NB4 (cell line): ENCODE measurements at regions not wholly inside any gene's neighbourhood (a gene's known extent, or its start where the extent isn't known, plus 50 kb on each side); places are given as distances from the start of the nearest gene placed in this dataset.

Experiments
- DNase-seq: peaks from one replicate; pipeline ENCODE4 v3.0.0; 2010; ENCODE audit warnings: low read depth
- H3K4me3 ChIP-seq: one replicate; pipeline ENCODE4 v1.5.1; 2011; ENCODE audit warnings: mild to moderate bottlenecking, low read depth, low read length, moderate library complexity
- MYC ChIP-seq: IDR thresholded peaks from 2 replicates; pipeline ENCODE4 v1.6.1; 2011; ENCODE audit warnings: low read depth, low read length
- POLR2A ChIP-seq: IDR thresholded peaks from 2 replicates; pipeline ENCODE4 v1.6.1; 2011; ENCODE audit warnings: mild to moderate bottlenecking; ENCODE audit not compliant: insufficient read length; ENCODE audit errors: extremely low read depth
- TF ChIP-seq, protein P1 (sequence below): IDR thresholded peaks from 2 replicates; pipeline ENCODE4 v1.6.1; 2011; ENCODE audit warnings: low read depth, low read length
- TF ChIP-seq, protein P2 (sequence below): IDR thresholded peaks from one replicate; pipeline ENCODE4 v1.5.1; 2012; ENCODE audit warnings: low read depth, low read length

DNA sequence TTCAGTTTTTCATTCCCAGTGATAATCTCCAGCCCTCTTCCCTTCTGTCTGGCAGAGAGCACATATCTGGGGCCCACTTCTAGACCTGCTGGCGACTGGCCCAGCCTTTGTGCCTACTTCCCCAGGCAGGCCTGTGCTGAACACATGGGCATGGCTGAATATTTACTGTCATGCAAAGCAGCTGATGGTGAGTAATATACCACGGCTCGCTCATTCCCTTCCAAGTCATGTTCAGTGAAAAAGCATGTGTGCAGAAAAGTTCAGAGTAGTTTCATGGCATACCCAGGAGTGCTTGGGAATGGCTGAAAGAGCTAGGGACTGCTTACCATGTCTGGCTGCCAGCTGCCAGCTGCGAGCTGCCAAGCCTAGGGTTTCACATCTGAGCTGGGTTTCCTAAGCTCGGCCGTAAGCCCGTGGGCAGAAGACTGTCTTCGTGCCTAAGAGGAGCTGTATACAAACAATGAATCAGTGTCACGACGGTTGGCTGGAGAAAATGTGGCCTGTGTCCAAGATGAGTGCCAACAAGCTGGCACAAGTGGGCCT, 179.9 kb upstream of the PELI2 start:
- no peak for DNase-seq
- TF ChIP-seq MYC (no peak), POLR2A (no peak)
- TF ChIP-seq, protein P1, sequence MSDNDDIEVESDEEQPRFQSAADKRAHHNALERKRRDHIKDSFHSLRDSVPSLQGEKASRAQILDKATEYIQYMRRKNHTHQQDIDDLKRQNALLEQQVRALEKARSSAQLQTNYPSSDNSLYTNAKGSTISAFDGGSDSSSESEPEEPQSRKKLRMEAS, result no peak
- TF ChIP-seq, protein P2, sequence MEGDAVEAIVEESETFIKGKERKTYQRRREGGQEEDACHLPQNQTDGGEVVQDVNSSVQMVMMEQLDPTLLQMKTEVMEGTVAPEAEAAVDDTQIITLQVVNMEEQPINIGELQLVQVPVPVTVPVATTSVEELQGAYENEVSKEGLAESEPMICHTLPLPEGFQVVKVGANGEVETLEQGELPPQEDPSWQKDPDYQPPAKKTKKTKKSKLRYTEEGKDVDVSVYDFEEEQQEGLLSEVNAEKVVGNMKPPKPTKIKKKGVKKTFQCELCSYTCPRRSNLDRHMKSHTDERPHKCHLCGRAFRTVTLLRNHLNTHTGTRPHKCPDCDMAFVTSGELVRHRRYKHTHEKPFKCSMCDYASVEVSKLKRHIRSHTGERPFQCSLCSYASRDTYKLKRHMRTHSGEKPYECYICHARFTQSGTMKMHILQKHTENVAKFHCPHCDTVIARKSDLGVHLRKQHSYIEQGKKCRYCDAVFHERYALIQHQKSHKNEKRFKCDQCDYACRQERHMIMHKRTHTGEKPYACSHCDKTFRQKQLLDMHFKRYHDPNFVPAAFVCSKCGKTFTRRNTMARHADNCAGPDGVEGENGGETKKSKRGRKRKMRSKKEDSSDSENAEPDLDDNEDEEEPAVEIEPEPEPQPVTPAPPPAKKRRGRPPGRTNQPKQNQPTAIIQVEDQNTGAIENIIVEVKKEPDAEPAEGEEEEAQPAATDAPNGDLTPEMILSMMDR, result no peak
- H3K4me3 ChIP-seq, result no peak overlapping the region

DNA sequence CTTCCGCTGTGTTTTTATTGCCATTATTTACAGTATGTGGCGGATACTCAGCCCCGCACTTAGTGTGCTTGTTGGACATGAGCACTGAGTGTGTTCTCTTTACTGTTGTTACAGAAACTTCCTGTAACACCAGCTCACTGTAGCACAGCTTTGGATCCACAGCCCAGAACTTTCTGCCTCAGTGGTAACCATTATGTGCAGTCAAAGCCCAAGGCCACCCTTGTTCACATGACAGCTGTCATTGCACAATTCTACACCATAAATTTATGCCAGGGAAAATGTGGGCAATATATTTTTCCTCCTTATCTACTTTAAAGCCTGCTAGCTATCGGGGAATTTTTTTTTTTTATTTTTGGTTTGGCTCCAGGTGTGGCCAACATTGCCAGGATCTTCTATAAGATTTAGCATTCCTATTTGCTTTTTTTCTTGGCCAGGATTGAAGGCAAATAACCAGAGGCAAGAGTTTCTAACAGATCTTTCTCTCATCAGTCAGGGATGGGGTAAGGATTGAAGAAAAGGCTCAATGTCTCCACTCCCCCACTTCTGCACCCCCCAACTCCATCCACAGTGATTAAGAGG, 176.0 kb upstream of the PELI2 start:
- no peak overlapping the region for H3K4me3 ChIP-seq
- no peak for DNase-seq
- TF ChIP-seq, protein P1, result no peak
- TF ChIP-seq, protein P2, result no peak
- TF ChIP-seq MYC, result no peak
- TF ChIP-seq POLR2A, result no peak

DNA sequence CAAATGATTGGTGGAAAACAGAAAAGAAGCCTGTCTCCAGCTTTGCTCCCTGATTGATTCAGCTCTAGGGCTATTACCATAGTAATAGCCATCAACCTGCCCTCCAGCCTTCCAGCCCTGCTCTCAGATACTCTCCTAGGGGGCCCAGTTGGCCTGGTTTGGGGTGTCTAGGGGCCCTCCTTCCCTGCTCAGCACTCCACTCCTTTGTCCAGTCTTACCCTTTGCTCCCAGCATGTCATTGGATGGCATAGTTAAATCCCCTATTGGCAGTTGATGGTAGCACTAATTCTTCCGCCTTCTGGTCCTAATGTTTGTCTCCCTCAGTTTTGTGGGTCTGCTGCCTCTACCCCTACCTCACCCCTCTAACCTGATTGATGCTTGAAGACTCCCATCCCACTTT, 175.4 kb upstream of the PELI2 start:
- TF ChIP-seq, protein P1, result no peak
- TF ChIP-seq POLR2A (no peak), MYC (no peak)
- TF ChIP-seq, protein P2, result no peak
- no peak overlapping the region for H3K4me3 ChIP-seq
- no peak for DNase-seq

DNA sequence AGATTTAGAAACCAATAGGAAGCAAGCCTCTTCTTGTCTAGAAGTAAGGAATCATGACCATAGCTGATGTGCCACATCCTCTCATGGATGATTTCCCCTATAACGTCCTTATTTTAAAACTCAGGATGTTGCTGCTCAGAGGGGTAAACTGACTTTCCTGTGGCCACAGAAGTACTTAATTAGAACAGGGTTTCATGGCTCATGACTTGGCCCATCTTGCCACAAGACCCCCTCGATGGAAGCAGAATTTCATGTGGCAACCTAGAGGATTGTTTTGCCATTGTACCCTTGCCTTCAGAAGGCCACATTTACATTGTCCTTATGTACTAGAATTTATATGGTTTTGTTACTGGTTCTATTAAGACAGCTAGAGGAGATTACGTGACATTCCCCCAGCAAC, 173.5 kb upstream of the PELI2 start:
- TF ChIP-seq POLR2A (no peak), MYC (no peak)
- TF ChIP-seq, protein P2, result no peak
- TF ChIP-seq, protein P1, result no peak
- no peak for DNase-seq
- no peak overlapping the region for H3K4me3 ChIP-seq

DNA sequence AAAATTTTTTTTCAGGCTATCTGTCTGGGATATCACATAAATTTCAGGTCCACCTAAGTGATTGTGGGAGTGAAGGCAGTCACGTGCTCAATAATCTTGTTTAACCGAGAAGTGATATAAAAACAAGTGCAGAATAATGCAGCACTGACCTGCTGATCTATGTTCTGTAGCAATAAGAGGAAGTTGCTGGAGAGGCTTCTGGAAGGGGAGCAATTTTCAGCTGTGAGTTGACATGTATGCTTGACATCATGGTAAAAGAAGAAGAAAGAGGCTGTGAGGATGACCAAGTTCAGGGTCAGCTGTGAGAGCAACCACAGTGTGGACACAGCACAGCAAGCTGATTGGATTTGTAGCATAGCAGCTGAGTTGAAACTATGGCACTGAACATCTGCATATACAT, 172.0 kb upstream of the PELI2 start:
- TF ChIP-seq, protein P2, result no peak
- TF ChIP-seq, protein P1, result no peak
- TF ChIP-seq POLR2A (no peak), MYC (no peak)

More for the DNA sequence above, 172.0 kb upstream of the PELI2 start:
- peak; percentile 4 for DNase-seq
- no peak overlapping the region for H3K4me3 ChIP-seq
